HepG2 (cell line): ENCODE measurements at regions not wholly inside any gene's neighbourhood (a gene's known extent, or its start where the extent isn't known, plus 50 kb on each side); places are given as distances from the start of the nearest gene placed in this dataset.

ENCODE experiments used
- ARID3A ChIP-seq: IDR thresholded peaks from 2 replicates; pipeline ENCODE4 v1.6.1; 2012; ENCODE audit warnings: low read depth, low read length, improper control_type of control experiment
- CTCF ChIP-seq: sonication (generic); formaldehyde crosslinking; IDR thresholded peaks from 2 replicates; pipeline ENCODE4 v1.5.0; 2020; ENCODE audit warnings: mild to moderate bottlenecking, missing genetic modification reagents, moderate library complexity
- EP300 ChIP-seq, 3 experiments: sonication (generic) in 1 of 3; formaldehyde crosslinking in 1 of 3; IDR thresholded peaks; 2 replicates each; pipeline versions ENCODE4 v1.5.1 to v1.6.1; 2011 to 2020; ENCODE audit warnings: low read depth in 2 of 3, low read length in 2 of 3, borderline replicate concordance in 1 of 3, improper control_type of control experiment in 1 of 3, mild to moderate bottlenecking in 1 of 3, missing genetic modification reagents in 1 of 3, moderate library complexity in 1 of 3
- HES4 ChIP-seq: sonication (generic); formaldehyde crosslinking; IDR thresholded peaks from 2 replicates; pipeline ENCODE4 v1.9.0; 2021; ENCODE audit warnings: mild to moderate bottlenecking, missing genetic modification reagents, borderline replicate concordance
- PBX2 ChIP-seq: IDR thresholded peaks from 2 replicates; pipeline ENCODE4 v1.6.1; 2016; ENCODE audit warnings: control low read depth
- SMC3 ChIP-seq: IDR thresholded peaks from 2 replicates; pipeline ENCODE4 v1.6.1; 2011; ENCODE audit warnings: low read length, improper control_type of control experiment
- ZNF274 ChIP-seq: sonication (generic); formaldehyde crosslinking; IDR thresholded peaks from 2 replicates; pipeline ENCODE4 v1.5.1; 2020; ENCODE audit warnings: mild to moderate bottlenecking, missing genetic modification reagents
- ZNF367 ChIP-seq: sonication (generic); formaldehyde crosslinking; IDR thresholded peaks from 2 replicates; pipeline ENCODE4 v1.4.0; 2020; ENCODE audit warnings: missing genetic modification reagents, borderline replicate concordance
- ZNF777 ChIP-seq: sonication (generic); formaldehyde crosslinking; IDR thresholded peaks from 2 replicates; pipeline ENCODE4 v1.4.0; 2020; ENCODE audit warnings: missing genetic modification reagents

GRCh38 chr4:35739308-35739707 lies 505.0 kb downstream of the ARAP2 start:
- TF ChIP-seq ZNF274 (CRISPR knock-in tag) (no peak), ZNF777 (no peak), SMC3 (no peak), PBX2 (CRISPR knock-in tag) (no peak), EP300 (IDR thresholded peaks at IDR 0.05; ENCODE audit: low read depth in 2 of 2, low read length in 2 of 2) (no peak), EP300 (CRISPR knock-in tag; IDR thresholded peaks at IDR 0.05; ENCODE audit: borderline replicate concordance) (no peak), ARID3A (no peak), CTCF (CRISPR knock-in tag) (no peak), HES4 (CRISPR knock-in tag) (no peak), ZNF367 (no peak)
